HG02852 (cell line): ENCODE measurements at regions not wholly inside any gene's neighbourhood (a gene's known extent, or its start where the extent isn't known, plus 50 kb on each side); places are given as distances from the start of the nearest gene placed in this dataset.
A peak's percentile ranks its signal among the peaks of the same experiment; 100 is the strongest.

ENCODE experiments used
- ATAC-seq: cut with Tn5 transposase; IDR thresholded peaks from one replicate; pipeline ENCODE4 v1.9.1; 2021; ENCODE audit warnings: mild to moderate bottlenecking, moderate library complexity; ENCODE audit not compliant: unreplicated experiment

DNA sequence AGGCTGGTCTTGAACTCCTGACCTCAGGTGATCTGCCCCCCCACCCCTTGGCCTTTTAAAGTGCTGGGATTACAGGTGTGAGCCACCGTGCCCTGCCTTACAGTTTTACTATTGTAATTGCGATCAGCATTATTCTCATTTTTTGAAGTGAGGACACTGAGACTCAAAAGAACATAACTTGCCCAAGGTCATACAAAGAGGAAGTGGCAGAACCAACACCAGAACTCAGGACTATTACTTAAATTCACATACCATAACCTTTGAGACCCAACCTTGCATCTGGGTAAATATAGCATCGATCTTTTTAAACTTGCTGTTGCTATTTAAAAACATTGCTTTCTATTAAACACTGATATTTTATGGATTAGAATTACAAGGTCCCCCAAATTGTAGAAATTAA lies 54.2 kb downstream of the FOXI1 start:
- no peak for ATAC-seq

- peak; percentile 79 for ATAC-seq
Observed at GRCh38 chr5:170161069-170161468, 55.4 kb downstream of the FOXI1 start.

DNA sequence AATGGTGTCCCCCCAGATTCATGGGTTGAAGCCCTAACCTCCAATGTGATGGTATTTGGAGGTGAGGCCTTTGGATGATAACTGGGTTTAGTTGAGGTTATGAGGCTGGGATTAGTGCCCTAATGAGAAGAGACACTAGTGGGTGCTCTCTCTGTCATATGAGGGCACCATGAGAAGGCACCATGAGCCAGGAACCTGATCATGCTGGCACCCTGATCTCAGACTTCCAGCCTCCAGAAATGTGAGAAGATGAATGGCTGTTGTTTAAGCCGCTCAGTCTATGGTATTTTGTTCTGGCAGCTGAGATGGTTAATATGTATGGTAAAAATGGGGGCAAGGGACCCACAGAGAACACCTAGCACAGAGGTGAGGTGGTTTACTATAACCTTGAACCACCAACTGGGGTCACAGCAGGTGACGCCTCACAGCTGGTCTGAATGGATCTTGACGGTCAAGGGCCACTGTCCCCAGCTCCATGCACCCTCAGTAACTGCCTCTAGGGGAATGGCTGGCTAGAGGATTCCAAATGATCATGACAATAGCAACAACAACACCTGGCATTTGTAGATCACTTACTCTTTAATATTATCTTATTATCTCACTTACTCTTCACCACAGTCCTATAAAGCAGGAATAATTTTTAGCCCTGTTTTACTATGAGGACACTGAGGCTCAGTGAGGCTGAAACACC lies 57.1 kb downstream of the FOXI1 start:
- no peak for ATAC-seq

GRCh38 chr5:170164087-170164486 lies 58.4 kb downstream of the FOXI1 start:
- no peak for ATAC-seq

GRCh38 chr5:170164921-170165320 lies 59.2 kb downstream of the FOXI1 start:
- ATAC-seq: no peak

GRCh38 chr5:170166101-170166500 lies 60.4 kb downstream of the FOXI1 start:
- no peak for ATAC-seq

- no peak for ATAC-seq
Observed at GRCh38 chr5:170168002-170168401, 62.3 kb downstream of the FOXI1 start.

GRCh38 chr5:170168797-170169196 lies 63.1 kb downstream of the FOXI1 start:
- ATAC-seq: no peak

GRCh38 chr5:170169996-170170395 lies 62.8 kb upstream of the C5orf58 start:
- no peak for ATAC-seq

DNA sequence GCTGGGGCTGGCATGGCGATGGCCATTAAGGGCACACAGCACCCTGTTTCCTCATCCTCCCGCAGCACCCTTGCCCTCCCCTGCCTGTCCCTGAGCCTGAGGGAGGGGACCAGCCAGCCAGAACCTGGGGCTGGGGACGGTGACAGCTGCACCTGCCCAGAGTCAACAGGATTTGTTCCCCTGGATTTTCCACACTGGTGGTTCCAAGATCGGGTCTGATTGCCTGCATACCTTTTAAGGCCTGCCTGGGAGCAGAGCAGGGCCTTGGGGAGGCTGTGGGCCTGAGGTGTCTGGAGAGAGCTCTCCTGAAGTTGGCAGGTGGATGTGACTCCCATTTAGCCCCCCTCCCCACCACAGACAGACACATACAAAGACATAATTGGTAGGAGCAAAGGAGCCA lies 61.0 kb upstream of the C5orf58 start:
- no peak for ATAC-seq

DNA sequence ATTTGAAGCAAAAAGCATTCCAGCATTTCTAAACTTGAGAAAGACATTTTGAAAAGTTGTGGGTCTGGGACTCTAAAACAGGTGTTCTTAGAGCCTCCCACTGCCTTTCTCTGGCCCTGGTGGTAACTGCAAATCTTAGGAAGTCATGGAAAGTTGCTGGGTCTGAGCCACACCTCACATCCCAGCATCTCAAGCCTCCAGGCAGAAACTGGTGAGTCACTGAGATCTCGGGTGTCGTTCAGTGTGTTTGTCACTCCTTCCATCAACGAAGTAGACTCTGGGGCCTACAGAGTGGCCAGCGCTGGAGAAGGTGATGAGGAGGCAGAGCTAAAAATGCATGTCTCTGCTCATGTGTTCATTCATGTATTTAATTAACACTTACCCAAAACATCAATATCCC lies 59.6 kb upstream of the C5orf58 start:
- ATAC-seq: no peak

GRCh38 chr5:170173647-170174046 lies 59.1 kb upstream of the C5orf58 start:
- no peak for ATAC-seq

DNA sequence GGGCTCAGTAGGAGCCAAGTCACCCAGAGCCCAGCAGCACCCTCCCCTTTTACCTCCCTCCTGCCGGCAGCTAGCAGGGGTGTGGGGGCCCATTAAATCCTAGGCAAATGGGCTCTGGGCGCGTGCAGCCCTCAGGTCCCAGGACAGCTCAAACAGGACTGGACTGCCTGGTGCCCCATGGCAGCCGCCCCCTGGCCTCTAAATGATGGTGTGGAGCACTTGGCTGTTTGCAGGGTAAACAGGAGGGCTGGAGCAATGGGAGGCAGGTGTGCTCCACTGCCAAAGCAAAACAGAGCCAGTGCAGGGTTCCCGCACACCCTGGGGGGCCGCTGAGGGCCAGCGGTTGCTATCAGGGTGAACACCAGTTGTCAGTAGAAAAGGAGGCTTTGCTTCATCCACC lies 55.9 kb upstream of the C5orf58 start:
- ATAC-seq: no peak

DNA sequence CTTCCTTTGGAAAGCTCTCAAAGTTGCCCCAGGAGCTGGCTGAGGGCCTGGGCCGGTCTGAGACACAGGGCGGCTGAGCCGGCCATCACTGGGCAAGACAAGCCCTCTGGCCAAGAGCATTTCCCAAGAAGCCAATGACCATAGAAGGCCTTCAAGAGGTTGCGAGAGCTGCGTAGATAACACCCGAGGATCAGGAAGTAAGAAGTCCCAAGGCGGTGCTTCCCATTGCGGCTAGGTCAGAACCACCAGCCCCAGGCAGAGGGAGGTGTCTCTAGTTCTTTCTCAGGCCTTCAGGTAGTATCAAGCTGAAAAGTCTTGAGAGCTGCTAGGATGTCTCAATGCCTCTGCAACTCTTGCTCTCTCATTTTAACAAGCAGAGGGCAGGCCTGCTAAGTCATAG lies 54.0 kb upstream of the C5orf58 start:
- ATAC-seq: no peak

DNA sequence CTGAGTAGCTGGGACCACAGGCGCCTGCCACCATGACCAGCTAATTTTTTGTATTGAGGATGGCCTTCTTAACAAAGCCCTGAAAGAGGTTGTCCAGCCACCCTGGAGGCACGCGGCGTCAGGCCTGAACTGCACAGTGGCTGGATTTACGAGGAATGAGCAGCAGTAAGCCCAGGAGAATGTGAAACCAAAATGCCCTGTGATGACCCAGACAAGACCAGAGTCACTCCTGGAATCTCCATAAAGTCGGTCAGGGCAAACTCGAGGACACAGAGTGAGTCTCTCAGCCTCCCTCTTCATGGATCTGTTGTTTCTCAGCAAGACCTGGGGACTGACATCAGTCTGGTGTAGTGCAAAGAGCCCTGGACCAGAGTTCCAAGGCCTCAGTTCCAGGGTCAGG lies 53.2 kb upstream of the C5orf58 start:
- ATAC-seq: no peak

DNA sequence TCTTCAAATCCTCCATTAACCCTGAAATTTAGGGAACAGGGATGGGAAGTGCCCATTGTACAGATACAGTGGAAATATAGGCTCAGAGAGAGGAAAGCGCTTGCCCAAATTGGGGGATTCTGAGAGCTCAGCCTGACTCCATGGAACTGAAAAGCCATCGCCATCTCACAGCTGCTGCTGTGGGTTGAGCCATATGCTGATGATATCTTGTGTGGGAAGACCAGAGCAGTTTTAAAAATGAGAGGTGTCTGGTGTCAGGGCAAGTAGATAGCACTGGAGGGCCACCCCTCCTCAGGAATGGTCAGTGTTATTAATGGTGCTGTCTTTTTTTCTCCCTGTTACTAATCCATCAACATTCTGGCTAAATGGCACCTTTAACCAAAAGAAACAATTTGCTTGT lies 50.9 kb upstream of the C5orf58 start:
- no peak for ATAC-seq

DNA sequence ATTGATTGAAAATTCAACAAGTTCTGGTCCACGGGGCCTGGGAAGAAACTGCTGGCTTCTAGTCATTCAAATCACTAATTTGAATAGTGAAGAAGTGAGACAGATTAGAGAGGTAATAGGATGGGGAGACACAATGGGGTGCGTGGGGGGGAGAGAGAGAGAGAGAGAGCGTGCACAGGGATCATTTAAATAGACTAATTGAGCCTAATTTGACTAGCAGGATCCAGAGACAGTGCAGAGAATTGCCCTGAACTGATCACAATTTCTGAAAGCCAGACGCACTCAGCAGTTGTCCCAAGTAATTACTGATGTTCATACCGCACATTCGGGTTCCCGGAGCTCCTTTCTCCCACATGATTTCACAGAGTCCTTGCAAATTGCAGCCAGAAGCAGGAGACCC lies 50.3 kb upstream of the C5orf58 start:
- ATAC-seq: no peak
